Vagina (tissue), 2 donors: ENCODE measurements at regions not wholly inside any gene's neighbourhood (a gene's known extent, or its start where the extent isn't known, plus 50 kb on each side); places are given as distances from the start of the nearest gene placed in this dataset.

Experiments used
- DNase-seq, 2 donors: peaks; one replicate each; pipeline ENCODE4 v3.0.0-alpha.2; 2017; ENCODE audit errors: extremely low spot score in 2 of 2
- H3K27ac ChIP-seq: fragments of 200-600 bp; sonication (generic); one replicate; pipeline ENCODE4 v1.5.1; 2019
- H3K27me3 ChIP-seq: fragments of 200-600 bp; sonication (generic); one replicate; pipeline ENCODE4 v1.5.1; 2019
- H3K36me3 ChIP-seq, 2 donors: fragments of 200-600 bp; sonication (generic); one replicate each; pipeline ENCODE4 v1.5.1; 2017 to 2019
- H3K4me1 ChIP-seq: fragments of 200-600 bp; sonication (generic); one replicate; pipeline ENCODE4 v1.5.1; 2019
- H3K4me3 ChIP-seq, 2 donors: fragments of 200-600 bp; sonication (generic); 1 replicate in 1 of 2; 2 replicates in 1 of 2; pipeline ENCODE4 v1.5.1; 2016 to 2019
- H3K9me3 ChIP-seq: fragments of 200-600 bp; sonication (generic); one replicate; pipeline ENCODE4 v1.5.1; 2019
- CTCF ChIP-seq, 3 experiments: fragments of 450-650 bp in 2 of 3; fragments of 200-600 bp in 1 of 3; sonication (generic) in 1 of 3; IDR thresholded peaks; one replicate each; pipeline ENCODE4 v1.5.1; 2017 to 2019; ENCODE audit warnings: antibody characterized with exemption in 3 of 3, mild to moderate bottlenecking in 2 of 3, moderate library complexity in 2 of 3
- POLR2A ChIP-seq, 2 donors: fragments of 450-650 bp; IDR thresholded peaks; one replicate each; pipeline ENCODE4 v1.6.1; 2017; ENCODE audit warnings: antibody characterized with exemption in 2 of 2, mild to moderate bottlenecking in 2 of 2, moderate library complexity in 2 of 2
- POLR2AphosphoS5 ChIP-seq, 2 donors: sonication (generic); formaldehyde crosslinking; IDR thresholded peaks; one replicate each; pipeline ENCODE4 v1.9.0; 2017; ENCODE audit warnings: antibody characterized with exemption in 2 of 2, mild to moderate bottlenecking in 2 of 2, low read depth in 1 of 2; ENCODE audit not compliant: insufficient read depth in 1 of 2
- intact Hi-C: fragments of 100-400 bp; cut with DNase I; formaldehyde crosslinking; loops from one replicate; pipeline ENCODE4 v1.15.1; 2023

GRCh38 chr1:4590756-4591155, 63.7 kb upstream of the AJAP1 start:
- Histone ChIP-seq H3K9me3 (no peaks in the 10 kb centered on the region), H3K36me3 (no peaks in the 10 kb centered on the region), H3K4me3 (no peak overlapping the region), H3K27ac (no peak overlapping the region), H3K27me3 (no peaks in the 10 kb centered on the region), H3K4me1 (no peaks in the 10 kb centered on the region)
- intact Hi-C loops, result no loop called here
- no peak for DNase-seq
- TF ChIP-seq POLR2AphosphoS5 (IDR thresholded peaks at IDR 0.05; ENCODE audit: insufficient read depth in 1 of 2, low read depth in 1 of 2) (no peak), POLR2A (IDR thresholded peaks at IDR 0.05) (no peak), CTCF (IDR thresholded peaks at IDR 0.05) (no peak)

GRCh38 chr1:4591926-4592325, 62.5 kb upstream of the AJAP1 start:
- intact Hi-C loops, result no loop called here
- H3K27ac ChIP-seq, result no peak overlapping the region
- H3K9me3 ChIP-seq, result no peaks in the 10 kb centered on the region
- no peak for DNase-seq
- H3K36me3 ChIP-seq, result no peaks in the 10 kb centered on the region
- no peak overlapping the region for H3K4me3 ChIP-seq
- TF ChIP-seq POLR2A (IDR thresholded peaks at IDR 0.05), result no peak
- TF ChIP-seq CTCF (IDR thresholded peaks at IDR 0.05), result no peak
- TF ChIP-seq POLR2AphosphoS5 (IDR thresholded peaks at IDR 0.05; ENCODE audit: insufficient read depth in 1 of 2, low read depth in 1 of 2), result no peak
- no peaks in the 10 kb centered on the region for H3K4me1 ChIP-seq
- no peaks in the 10 kb centered on the region for H3K27me3 ChIP-seq

- TF ChIP-seq CTCF (IDR thresholded peaks at IDR 0.05) (no peak), POLR2A (IDR thresholded peaks at IDR 0.05) (no peak), POLR2AphosphoS5 (IDR thresholded peaks at IDR 0.05; ENCODE audit: insufficient read depth in 1 of 2, low read depth in 1 of 2) (no peak)
- Histone ChIP-seq H3K27me3 (no peaks in the 10 kb centered on the region), H3K36me3 (no peaks in the 10 kb centered on the region), H3K4me3 (no peak overlapping the region), H3K9me3 (no peaks in the 10 kb centered on the region), H3K4me1 (no peaks in the 10 kb centered on the region), H3K27ac (no peak overlapping the region)
- DNase-seq, result no peak
- intact Hi-C loops, result no loop called here
Measured at GRCh38 chr1:4593106-4593505, 61.3 kb upstream of the AJAP1 start.

GRCh38 chr1:4594286-4594991, 60.0 kb upstream of the AJAP1 start:
- intact Hi-C loops, result no loop called here
- TF ChIP-seq POLR2AphosphoS5 (IDR thresholded peaks at IDR 0.05; ENCODE audit: insufficient read depth in 1 of 2, low read depth in 1 of 2), result no peak
- no peak for TF ChIP-seq POLR2A (IDR thresholded peaks at IDR 0.05)
- no peak for TF ChIP-seq CTCF (IDR thresholded peaks at IDR 0.05)
- H3K4me1 ChIP-seq, result no peaks in the 10 kb centered on the region
- H3K36me3 ChIP-seq, result no peaks in the 10 kb centered on the region
- no peak overlapping the region for H3K27ac ChIP-seq
- H3K4me3 ChIP-seq, result no peak overlapping the region
- peak in 1 of 2 donors; percentile 47 for DNase-seq
- H3K27me3 ChIP-seq, result no peaks in the 10 kb centered on the region
- no peaks in the 10 kb centered on the region for H3K9me3 ChIP-seq
